ENCODE measurements at regions not wholly inside any gene's neighbourhood (a gene's known extent, or its start where the extent isn't known, plus 50 kb on each side); places are given as distances from the start of the nearest gene placed in this dataset.

DNA sequence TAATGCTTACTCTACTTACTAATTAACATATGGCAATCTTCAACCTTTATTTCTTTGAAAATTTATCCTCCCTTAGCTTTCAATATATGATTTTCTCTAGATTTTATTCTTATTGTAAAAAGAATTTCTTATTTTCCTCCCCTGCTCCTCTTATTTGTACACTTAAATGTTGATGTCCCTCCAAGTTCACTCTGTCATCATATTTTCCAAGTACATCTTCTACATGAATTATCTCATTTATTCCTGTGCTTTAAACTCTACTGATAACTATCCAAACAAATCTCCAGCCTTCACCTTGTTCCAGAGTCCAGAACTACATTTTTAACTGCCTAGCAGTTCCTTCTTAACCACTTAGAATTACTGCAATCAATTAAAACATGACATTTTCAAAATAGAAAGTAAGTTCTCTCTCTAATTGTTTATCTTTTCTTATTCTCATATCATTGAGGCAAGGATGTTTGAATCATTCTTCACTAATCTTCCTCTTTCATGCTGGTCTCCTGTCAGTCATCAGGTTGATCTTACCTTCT lies 261.6 kb upstream of the FAR2 start:
- no peak for TF ChIP-seq MAX (IDR thresholded peaks at IDR 0.05; ENCODE audit: low read depth, low read length)
- TF ChIP-seq SREBF2 (IDR thresholded peaks at IDR 0.05; ENCODE audit: low read length), result no peak
- no peak for TF ChIP-seq CTCF (IDR thresholded peaks at IDR 0.05 in 2 of 3, conservative IDR thresholded peaks at IDR 0.05 in 1 of 3; ENCODE audit: control insufficient read depth in 2 of 3, extremely low read depth in 1 of 3, insufficient read depth in 1 of 3, low read depth in 3 of 3, low read length in 3 of 3)
- TF ChIP-seq RCOR1 (conservative IDR thresholded peaks at IDR 0.05; ENCODE audit: low read depth, low read length), result no peak
- no peak for TF ChIP-seq MYC (IDR thresholded peaks at IDR 0.05; ENCODE audit: insufficient read depth, insufficient read length, insufficient replicate concordance, low read length, severe bottlenecking)
- TF ChIP-seq, protein P1, sequence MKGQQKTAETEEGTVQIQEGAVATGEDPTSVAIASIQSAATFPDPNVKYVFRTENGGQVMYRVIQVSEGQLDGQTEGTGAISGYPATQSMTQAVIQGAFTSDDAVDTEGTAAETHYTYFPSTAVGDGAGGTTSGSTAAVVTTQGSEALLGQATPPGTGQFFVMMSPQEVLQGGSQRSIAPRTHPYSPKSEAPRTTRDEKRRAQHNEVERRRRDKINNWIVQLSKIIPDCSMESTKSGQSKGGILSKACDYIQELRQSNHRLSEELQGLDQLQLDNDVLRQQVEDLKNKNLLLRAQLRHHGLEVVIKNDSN (IDR thresholded peaks at IDR 0.05; ENCODE audit: borderline replicate concordance, extremely low read length, insufficient read depth, low read depth, low read length), result no peak
- TF ChIP-seq REST (IDR thresholded peaks at IDR 0.05; ENCODE audit: low read depth, low read length), result no peak
- TF ChIP-seq POLR2AphosphoS5 (IDR thresholded peaks at IDR 0.05; ENCODE audit: low read length), result no peak
- no peak for TF ChIP-seq POU2F2 (IDR thresholded peaks at IDR 0.05; ENCODE audit: borderline replicate concordance, low read depth, low read length)
- no peak for TF ChIP-seq EP300 (IDR thresholded peaks at IDR 0.05; ENCODE audit: borderline replicate concordance in 1 of 2, control insufficient read depth in 1 of 2, low read depth in 2 of 2, low read length in 2 of 2)
- TF ChIP-seq POLR2A (IDR thresholded peaks at IDR 0.05; ENCODE audit: low read depth, low read length), result no peak
- no peak for TF ChIP-seq SMC3 (IDR thresholded peaks at IDR 0.05; ENCODE audit: borderline replicate concordance, low read length)
